K562 (cell line): ENCODE measurements at regions not wholly inside any gene's neighbourhood (a gene's known extent, or its start where the extent isn't known, plus 50 kb on each side); places are given as distances from the start of the nearest gene placed in this dataset.

Source experiments
- MED1 ChIP-seq: sonication (generic); formaldehyde crosslinking; IDR thresholded peaks from 2 replicates; pipeline ENCODE4 v1.8.1; 2023; ENCODE audit warnings: missing genetic modification reagents, borderline replicate concordance
- MGA ChIP-seq: fragments of 450-650 bp; IDR thresholded peaks from 2 replicates; pipeline ENCODE4 v1.6.1; 2016; ENCODE audit warnings: mild to moderate bottlenecking, moderate library complexity
- ZNF785 ChIP-seq: fragments of 250-450 bp; sonication (Bioruptor Pico); IDR thresholded peaks from 2 replicates; pipeline ENCODE4 v1.4.0; 2020; ENCODE audit warnings: mild to moderate bottlenecking

- TF ChIP-seq MGA: no peak
- no peak for TF ChIP-seq ZNF785
- no peak for TF ChIP-seq MED1 (CRISPR knock-in tag)
- TF ChIP-seq, all 486 proteins: peak for 0
These were observed 447.8 kb upstream of the SPHKAP start (continued) for GRCh38 chr2:228629251-228629650.
